WTC11 (cell line): ENCODE measurements at regions not wholly inside any gene's neighbourhood (a gene's known extent, or its start where the extent isn't known, plus 50 kb on each side); places are given as distances from the start of the nearest gene placed in this dataset.

Experiments used
- ATAC-seq: fragments of 200-7000 bp; cut with Tn5 transposase; 2 replicates; pipeline ENCODE4 v1.10.0; 2021; ENCODE audit warnings: mild to moderate bottlenecking, moderate library complexity
- CTCF ChIA-PET: fragments of 300-600 bp; sonication (Branson Sonifier 250); formaldehyde crosslinking; loops from one replicate; lab custom pipeline; 2021; ENCODE audit warnings: antibody characterized with exemption; lab: Charles Lee
- POLR2A ChIA-PET: fragments of 350-600 bp; sonication (Branson Sonifier 250); formaldehyde crosslinking; loops from one replicate; lab custom pipeline; 2021; ENCODE audit warnings: antibody characterized with exemption; lab: Charles Lee
- DNase-seq: peaks from one replicate; pipeline ENCODE4 v3.0.0; 2021; ENCODE audit warnings: low spot score
- H3K27ac Mint-ChIP-seq: 2 replicates; pipeline ENCODE4 v1.8.0; 2021; ENCODE audit warnings: mixed read lengths
- H3K27me3 Mint-ChIP-seq: 2 replicates; pipeline ENCODE4 v1.8.0; 2021; ENCODE audit warnings: low read depth, mild to moderate bottlenecking, moderate library complexity, mixed read lengths
- H3K36me3 Mint-ChIP-seq: 2 replicates; pipeline ENCODE4 v1.8.0; 2021; ENCODE audit warnings: mixed read lengths
- H3K4me1 Mint-ChIP-seq: 2 replicates; pipeline ENCODE4 v1.8.0; 2022; ENCODE audit warnings: mixed read lengths
- H3K4me3 Mint-ChIP-seq: 2 replicates; pipeline ENCODE4 v1.8.0; 2021; ENCODE audit warnings: mild to moderate bottlenecking, moderate library complexity, mixed read lengths
- H3K9me3 Mint-ChIP-seq: 2 replicates; pipeline ENCODE4 v1.8.0; 2021; ENCODE audit warnings: mixed read lengths
- ATF3 ChIP-seq: sonication (generic); formaldehyde crosslinking; conservative IDR thresholded peaks from 2 replicates; pipeline ENCODE4 v1.8.1; 2022; ENCODE audit warnings: mild to moderate bottlenecking, missing genetic modification reagents
- ERG ChIP-seq: fragments of 250-450 bp; sonication (Bioruptor Pico); IDR thresholded peaks from 2 replicates; pipeline ENCODE4 v1.8.0; 2021; ENCODE audit warnings: mild to moderate bottlenecking
- ETV6 ChIP-seq: sonication (generic); formaldehyde crosslinking; IDR thresholded peaks from 2 replicates; pipeline ENCODE4 v1.8.1; 2022; ENCODE audit warnings: mild to moderate bottlenecking, missing genetic modification reagents
- KAT7 ChIP-seq: sonication (generic); formaldehyde crosslinking; IDR thresholded peaks from 2 replicates; pipeline ENCODE4 v1.8.1; 2023; ENCODE audit warnings: missing genetic modification reagents, mild to moderate bottlenecking, borderline replicate concordance
- NFATC4 ChIP-seq: fragments of 250-450 bp; sonication (Bioruptor Pico); IDR thresholded peaks from 2 replicates; pipeline ENCODE4 v1.9.0; 2021; ENCODE audit warnings: mild to moderate bottlenecking
- NFE2L1 ChIP-seq: sonication (generic); formaldehyde crosslinking; IDR thresholded peaks from 2 replicates; pipeline ENCODE4 v1.8.1; 2023; ENCODE audit warnings: missing genetic modification reagents
- NR1H2 ChIP-seq: sonication (generic); formaldehyde crosslinking; IDR thresholded peaks from 2 replicates; pipeline ENCODE4 v1.9.0; 2021; ENCODE audit warnings: mild to moderate bottlenecking, moderate library complexity, missing genetic modification reagents
- RELA ChIP-seq: sonication (generic); formaldehyde crosslinking; IDR thresholded peaks from 2 replicates; pipeline ENCODE4 v1.8.1; 2022; ENCODE audit warnings: missing genetic modification reagents, mild to moderate bottlenecking, borderline replicate concordance
- RORB ChIP-seq: fragments of 250-450 bp; sonication (Bioruptor Pico); IDR thresholded peaks from 2 replicates; pipeline ENCODE4 v1.9.0; 2021; ENCODE audit warnings: mild to moderate bottlenecking
- SMAD4 ChIP-seq: sonication (generic); formaldehyde crosslinking; IDR thresholded peaks from 2 replicates; pipeline ENCODE4 v1.8.0; 2022; ENCODE audit warnings: mild to moderate bottlenecking, missing genetic modification reagents
- TEAD1 ChIP-seq: sonication (generic); formaldehyde crosslinking; IDR thresholded peaks from 2 replicates; pipeline ENCODE4 v1.8.0; 2022; ENCODE audit warnings: mild to moderate bottlenecking, missing genetic modification reagents
- USF2 ChIP-seq: sonication (generic); formaldehyde crosslinking; IDR thresholded peaks from 2 replicates; pipeline ENCODE4 v1.8.1; 2023; ENCODE audit warnings: mild to moderate bottlenecking, missing genetic modification reagents, moderate library complexity
- ZNF219 ChIP-seq: sonication (generic); formaldehyde crosslinking; IDR thresholded peaks from 2 replicates; pipeline ENCODE4 v1.8.0; 2023; ENCODE audit warnings: missing genetic modification reagents, mild to moderate bottlenecking, borderline replicate concordance
- TF ChIP-seq, protein P1 (sequence below): sonication (generic); formaldehyde crosslinking; IDR thresholded peaks from 2 replicates; pipeline ENCODE4 v1.8.1; 2022; ENCODE audit warnings: missing genetic modification reagents, borderline replicate concordance
- TF ChIP-seq, protein P2 (sequence below): sonication (generic); formaldehyde crosslinking; IDR thresholded peaks from 2 replicates; pipeline ENCODE4 v1.8.0; 2022; ENCODE audit warnings: mild to moderate bottlenecking, missing genetic modification reagents
- TF ChIP-seq, protein P3 (sequence below): sonication (generic); formaldehyde crosslinking; IDR thresholded peaks from 2 replicates; pipeline ENCODE4 v1.8.0; 2023; ENCODE audit warnings: mild to moderate bottlenecking, missing genetic modification reagents
- TF ChIP-seq, protein P4 (sequence below): sonication (generic); formaldehyde crosslinking; IDR thresholded peaks from 2 replicates; pipeline ENCODE4 v1.8.1; 2023; ENCODE audit warnings: mild to moderate bottlenecking, moderate library complexity, missing genetic modification reagents

DNA sequence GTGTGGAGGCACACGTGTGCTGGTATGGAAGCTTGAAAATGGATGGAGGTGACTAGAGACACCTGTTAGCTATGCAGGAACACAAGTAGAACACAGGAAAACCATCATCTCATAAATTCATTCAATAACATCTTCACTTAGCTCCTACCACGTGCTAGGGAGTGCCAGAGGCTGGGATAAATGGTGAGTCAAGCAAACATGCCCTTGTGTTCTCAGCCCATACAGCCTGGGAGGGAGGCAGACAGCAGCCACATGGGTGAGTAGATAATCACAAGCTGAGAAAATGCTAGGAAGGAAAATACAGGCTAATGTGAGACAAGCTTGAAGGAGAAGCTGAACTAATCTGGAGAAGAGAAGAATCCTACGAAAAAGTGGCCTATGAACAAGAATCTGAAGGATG lies 468.0 kb upstream of the ZMIZ1 start:
- Mint-ChIP-seq H3K9me3 (no peaks in the 10 kb centered on the region; the same call in 1 of the 2 replicates), H3K36me3 (no peaks in the 10 kb centered on the region), H3K4me1 (no peaks in the 10 kb centered on the region), H3K4me3 (no peak overlapping the region), H3K27ac (no peak overlapping the region), H3K27me3 (peaks cover 7% of the 10 kb centered on the region; the same call in 1 of the 2 replicates)
- DNase-seq (no peak), ATAC-seq (no peak)
- TF ChIP-seq SMAD4 (CRISPR knock-in tag) (no peak), USF2 (CRISPR knock-in tag) (no peak), NFE2L1 (CRISPR knock-in tag) (no peak), ERG (CRISPR knock-in tag) (no peak), TEAD1 (no peak), RORB (CRISPR knock-in tag) (no peak), KAT7 (no peak), ZNF219 (CRISPR knock-in tag) (no peak), ETV6 (CRISPR knock-in tag) (no peak), NR1H2 (CRISPR knock-in tag) (no peak), RELA (CRISPR knock-in tag) (no peak), ATF3 (CRISPR knock-in tag) (no peak), NFATC4 (CRISPR knock-in tag) (no peak)
- TF ChIP-seq, protein P1, sequence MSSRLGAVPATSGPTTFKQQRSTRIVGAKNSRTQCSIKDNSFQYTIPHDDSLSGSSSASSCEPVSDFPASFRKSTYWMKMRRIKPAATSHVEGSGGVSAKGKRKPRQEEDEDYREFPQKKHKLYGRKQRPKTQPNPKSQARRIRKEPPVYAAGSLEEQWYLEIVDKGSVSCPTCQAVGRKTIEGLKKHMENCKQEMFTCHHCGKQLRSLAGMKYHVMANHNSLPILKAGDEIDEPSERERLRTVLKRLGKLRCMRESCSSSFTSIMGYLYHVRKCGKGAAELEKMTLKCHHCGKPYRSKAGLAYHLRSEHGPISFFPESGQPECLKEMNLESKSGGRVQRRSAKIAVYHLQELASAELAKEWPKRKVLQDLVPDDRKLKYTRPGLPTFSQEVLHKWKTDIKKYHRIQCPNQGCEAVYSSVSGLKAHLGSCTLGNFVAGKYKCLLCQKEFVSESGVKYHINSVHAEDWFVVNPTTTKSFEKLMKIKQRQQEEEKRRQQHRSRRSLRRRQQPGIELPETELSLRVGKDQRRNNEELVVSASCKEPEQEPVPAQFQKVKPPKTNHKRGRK (CRISPR knock-in tag), result no peak
- TF ChIP-seq, protein P2, sequence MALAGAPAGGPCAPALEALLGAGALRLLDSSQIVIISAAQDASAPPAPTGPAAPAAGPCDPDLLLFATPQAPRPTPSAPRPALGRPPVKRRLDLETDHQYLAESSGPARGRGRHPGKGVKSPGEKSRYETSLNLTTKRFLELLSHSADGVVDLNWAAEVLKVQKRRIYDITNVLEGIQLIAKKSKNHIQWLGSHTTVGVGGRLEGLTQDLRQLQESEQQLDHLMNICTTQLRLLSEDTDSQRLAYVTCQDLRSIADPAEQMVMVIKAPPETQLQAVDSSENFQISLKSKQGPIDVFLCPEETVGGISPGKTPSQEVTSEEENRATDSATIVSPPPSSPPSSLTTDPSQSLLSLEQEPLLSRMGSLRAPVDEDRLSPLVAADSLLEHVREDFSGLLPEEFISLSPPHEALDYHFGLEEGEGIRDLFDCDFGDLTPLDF (CRISPR knock-in tag), result no peak
- TF ChIP-seq, protein P3, sequence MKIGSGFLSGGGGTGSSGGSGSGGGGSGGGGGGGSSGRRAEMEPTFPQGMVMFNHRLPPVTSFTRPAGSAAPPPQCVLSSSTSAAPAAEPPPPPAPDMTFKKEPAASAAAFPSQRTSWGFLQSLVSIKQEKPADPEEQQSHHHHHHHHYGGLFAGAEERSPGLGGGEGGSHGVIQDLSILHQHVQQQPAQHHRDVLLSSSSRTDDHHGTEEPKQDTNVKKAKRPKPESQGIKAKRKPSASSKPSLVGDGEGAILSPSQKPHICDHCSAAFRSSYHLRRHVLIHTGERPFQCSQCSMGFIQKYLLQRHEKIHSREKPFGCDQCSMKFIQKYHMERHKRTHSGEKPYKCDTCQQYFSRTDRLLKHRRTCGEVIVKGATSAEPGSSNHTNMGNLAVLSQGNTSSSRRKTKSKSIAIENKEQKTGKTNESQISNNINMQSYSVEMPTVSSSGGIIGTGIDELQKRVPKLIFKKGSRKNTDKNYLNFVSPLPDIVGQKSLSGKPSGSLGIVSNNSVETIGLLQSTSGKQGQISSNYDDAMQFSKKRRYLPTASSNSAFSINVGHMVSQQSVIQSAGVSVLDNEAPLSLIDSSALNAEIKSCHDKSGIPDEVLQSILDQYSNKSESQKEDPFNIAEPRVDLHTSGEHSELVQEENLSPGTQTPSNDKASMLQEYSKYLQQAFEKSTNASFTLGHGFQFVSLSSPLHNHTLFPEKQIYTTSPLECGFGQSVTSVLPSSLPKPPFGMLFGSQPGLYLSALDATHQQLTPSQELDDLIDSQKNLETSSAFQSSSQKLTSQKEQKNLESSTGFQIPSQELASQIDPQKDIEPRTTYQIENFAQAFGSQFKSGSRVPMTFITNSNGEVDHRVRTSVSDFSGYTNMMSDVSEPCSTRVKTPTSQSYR (CRISPR knock-in tag), result no peak
- TF ChIP-seq, protein P4, sequence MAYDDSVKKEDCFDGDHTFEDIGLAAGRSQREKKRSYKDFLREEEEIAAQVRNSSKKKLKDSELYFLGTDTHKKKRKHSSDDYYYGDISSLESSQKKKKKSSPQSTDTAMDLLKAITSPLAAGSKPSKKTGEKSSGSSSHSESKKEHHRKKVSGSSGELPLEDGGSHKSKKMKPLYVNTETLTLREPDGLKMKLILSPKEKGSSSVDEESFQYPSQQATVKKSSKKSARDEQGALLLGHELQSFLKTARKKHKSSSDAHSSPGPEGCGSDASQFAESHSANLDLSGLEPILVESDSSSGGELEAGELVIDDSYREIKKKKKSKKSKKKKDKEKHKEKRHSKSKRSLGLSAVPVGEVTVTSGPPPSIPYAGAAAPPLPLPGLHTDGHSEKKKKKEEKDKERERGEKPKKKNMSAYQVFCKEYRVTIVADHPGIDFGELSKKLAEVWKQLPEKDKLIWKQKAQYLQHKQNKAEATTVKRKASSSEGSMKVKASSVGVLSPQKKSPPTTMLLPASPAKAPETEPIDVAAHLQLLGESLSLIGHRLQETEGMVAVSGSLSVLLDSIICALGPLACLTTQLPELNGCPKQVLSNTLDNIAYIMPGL, result no peak
- CTCF ChIA-PET, result interaction anchor here (0.9 to 1.1 kb wide), 2 partner anchors 57 to 341 kb away, joined by 3 to 4 read pairs; no protein-coding TSS in a partner anchor
- POLR2A ChIA-PET, result no interaction called here
